ENCODE measurements at regions not wholly inside any gene's neighbourhood (a gene's known extent, or its start where the extent isn't known, plus 50 kb on each side); places are given as distances from the start of the nearest gene placed in this dataset.

GRCh38 chr2:175619179-175620045, 382.7 kb downstream of the LNPK start:
- DNase-seq: no peak
- peaks cover 37% of the 10 kb centered on the region for H3K36me3 Mint-ChIP-seq (ENCODE audit: low read depth)
- no peak overlapping the region for H3K4me3 Mint-ChIP-seq
- peaks cover 33% of the 10 kb centered on the region for H3K4me1 Mint-ChIP-seq
- no peak for TF ChIP-seq CTCF (IDR thresholded peaks at IDR 0.05)
- H3K27me3 Mint-ChIP-seq (ENCODE audit: low read depth, poor library complexity): peaks cover 3% of the 10 kb centered on the region
- peak overlapping the region; percentile 86 for H3K27ac Mint-ChIP-seq
- peaks cover 30% of the 10 kb centered on the region for H3K9me3 Mint-ChIP-seq

GRCh38 chr2:175612280-175612679, 389.8 kb downstream of the LNPK start:
- Mint-ChIP-seq H3K36me3 (ENCODE audit: low read depth) (peaks cover 19% of the 10 kb centered on the region), H3K27me3 (ENCODE audit: low read depth, poor library complexity) (peaks cover 4% of the 10 kb centered on the region), H3K9me3 (peaks cover 12% of the 10 kb centered on the region)

GRCh38 chr2:175606010-175606841, 395.8 kb downstream of the LNPK start:
- peaks cover 7% of the 10 kb centered on the region for H3K27me3 Mint-ChIP-seq (ENCODE audit: low read depth, poor library complexity)
- peaks cover 6% of the 10 kb centered on the region for H3K9me3 Mint-ChIP-seq
- no peak for TF ChIP-seq CTCF (IDR thresholded peaks at IDR 0.05)
- DNase-seq: no peak
- no peak overlapping the region for H3K4me3 Mint-ChIP-seq
- H3K4me1 Mint-ChIP-seq: peaks cover 19% of the 10 kb centered on the region
- peaks cover 20% of the 10 kb centered on the region for H3K36me3 Mint-ChIP-seq (ENCODE audit: low read depth)
- no peak overlapping the region for H3K27ac Mint-ChIP-seq

More at GRCh38 chr2:175612280-175612679, 389.8 kb downstream of the LNPK start:
- DNase-seq: no peak
- Mint-ChIP-seq H3K4me3 (no peak overlapping the region), H3K27ac (peak overlapping the region; percentile 79), H3K4me1 (peaks cover 18% of the 10 kb centered on the region)
- TF ChIP-seq CTCF (IDR thresholded peaks at IDR 0.05): no peak

GRCh38 chr2:175605640-175606009, 396.4 kb downstream of the LNPK start:
- no peak overlapping the region for H3K4me3 Mint-ChIP-seq
- DNase-seq: no peak
- no peak overlapping the region for H3K27ac Mint-ChIP-seq
- no peak for TF ChIP-seq CTCF (IDR thresholded peaks at IDR 0.05)
- H3K9me3 Mint-ChIP-seq: peaks cover 6% of the 10 kb centered on the region
- peaks cover 20% of the 10 kb centered on the region for H3K36me3 Mint-ChIP-seq (ENCODE audit: low read depth)
- peaks cover 7% of the 10 kb centered on the region for H3K27me3 Mint-ChIP-seq (ENCODE audit: low read depth, poor library complexity)
- H3K4me1 Mint-ChIP-seq: peaks cover 15% of the 10 kb centered on the region

GRCh38 chr2:175601969-175602368, 400.1 kb downstream of the LNPK start:
- Mint-ChIP-seq H3K4me1 (peaks cover 35% of the 10 kb centered on the region), H3K27me3 (ENCODE audit: low read depth, poor library complexity) (peaks cover 3% of the 10 kb centered on the region), H3K27ac (no peak overlapping the region), H3K4me3 (no peak overlapping the region), H3K36me3 (ENCODE audit: low read depth) (peaks cover 16% of the 10 kb centered on the region), H3K9me3 (peaks cover 6% of the 10 kb centered on the region)
- DNase-seq: no peak
- TF ChIP-seq CTCF (IDR thresholded peaks at IDR 0.05): no peak

Data from nephron progenitor cell (in vitro differentiated cells).